ENCODE measurements at regions not wholly inside any gene's neighbourhood (a gene's known extent, or its start where the extent isn't known, plus 50 kb on each side); places are given as distances from the start of the nearest gene placed in this dataset.

DNA sequence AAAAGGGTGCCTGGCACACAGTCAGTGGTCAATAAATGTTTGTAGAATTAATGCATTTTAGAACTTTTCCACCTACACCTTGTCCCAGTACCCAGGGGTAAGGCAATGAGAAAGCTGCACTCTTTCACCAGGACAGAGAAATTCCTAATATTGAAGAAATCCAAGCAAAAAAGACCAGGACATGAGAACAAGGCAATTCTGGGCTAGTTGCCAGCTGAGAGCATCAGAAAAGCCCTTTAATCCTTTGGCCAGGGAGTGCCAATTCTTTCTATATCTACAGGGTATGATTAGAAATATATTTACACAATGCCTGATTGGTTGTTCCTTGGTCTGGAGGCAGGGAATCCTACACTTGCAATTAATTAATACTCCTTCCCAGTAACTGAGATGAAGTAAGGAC is 492.4 kb upstream of the NFIA start:
- DNase-seq (ENCODE audit: low read depth in 2 of 2): no peak

- DNase-seq (ENCODE audit: low read depth in 2 of 2): no peak
Observed at GRCh38 chr1:60589046-60589748, 493.2 kb upstream of the NFIA start.

- DNase-seq (ENCODE audit: low read depth in 2 of 2): no peak
Observed at GRCh38 chr1:60584371-60584770, 498.0 kb upstream of the NFIA start.

DNA sequence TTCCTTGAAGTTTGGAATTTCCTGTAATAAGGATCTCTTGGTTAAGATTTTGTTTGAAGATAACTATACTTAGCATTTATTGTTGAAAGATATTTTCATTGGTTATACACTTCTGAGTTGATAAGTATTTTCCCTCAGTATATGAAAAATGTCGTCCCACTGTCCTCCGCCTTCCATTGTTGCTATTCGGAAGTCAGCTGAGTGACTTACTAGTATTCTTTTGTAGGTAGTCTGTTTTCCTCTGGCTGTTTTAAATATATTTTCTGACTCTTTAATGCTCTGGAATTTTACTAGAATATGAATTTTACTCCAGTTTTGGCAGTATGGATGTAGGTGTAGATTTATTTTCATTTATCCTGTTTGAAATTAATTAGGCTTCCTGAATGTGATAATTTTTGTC is 498.7 kb upstream of the NFIA start:
- DNase-seq (ENCODE audit: low read depth in 2 of 2): no peak

DNA sequence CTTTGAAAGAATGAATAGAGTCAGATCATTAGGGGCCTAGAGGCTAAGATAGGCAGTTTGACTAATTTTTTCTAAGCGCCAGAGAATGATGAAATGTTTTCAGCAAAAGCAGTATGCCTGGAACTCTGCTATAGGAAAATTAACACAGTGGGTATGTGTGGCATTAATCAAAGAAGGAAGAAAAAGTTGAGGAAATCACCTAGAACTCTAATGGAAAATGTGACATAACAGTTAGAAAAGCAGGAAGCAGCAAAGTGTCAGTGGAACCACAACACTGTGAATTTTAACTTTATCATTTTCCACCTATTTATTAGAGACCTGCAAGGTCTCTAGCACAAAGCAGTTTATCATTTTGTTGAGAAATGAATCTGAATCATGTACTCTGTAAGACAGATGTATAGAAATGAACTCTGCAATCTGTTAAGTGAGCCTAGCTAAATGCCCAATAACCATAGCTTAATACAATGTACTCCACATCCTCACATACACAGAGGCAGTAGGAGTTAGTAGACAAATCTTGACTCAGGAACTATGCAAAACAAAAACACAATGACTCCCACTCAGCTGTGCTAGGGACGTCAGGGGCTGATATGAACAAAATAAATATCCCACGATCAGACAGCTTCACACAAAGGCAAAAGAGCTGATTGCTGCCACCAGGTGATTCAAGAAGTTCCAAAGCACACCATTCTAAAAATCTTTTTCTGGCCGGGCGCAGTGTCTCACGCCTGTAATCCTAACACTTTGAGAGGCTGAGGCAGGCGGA is 500.7 kb upstream of the NFIA start:
- DNase-seq (ENCODE audit: low read depth in 2 of 2): no peak

DNA sequence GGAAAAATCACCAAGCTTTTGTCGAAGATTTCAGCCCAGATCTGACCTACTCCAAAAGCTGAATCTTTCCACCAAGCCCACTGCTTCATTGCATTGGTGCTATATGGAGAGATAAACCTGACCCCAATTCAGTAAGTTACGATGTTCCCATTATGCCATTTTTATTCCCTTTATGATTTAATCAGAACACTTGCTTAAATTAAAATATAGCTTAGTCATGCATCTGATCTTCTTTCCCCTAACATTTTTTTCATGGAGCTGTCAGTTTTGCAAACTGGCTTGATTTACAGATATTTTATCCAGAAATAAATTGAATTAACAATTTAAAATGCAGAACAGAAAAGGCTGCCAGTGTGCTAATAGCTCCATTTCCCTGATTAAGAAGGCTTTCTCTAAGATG is 503.5 kb upstream of the C1orf87 start:
- no peak for DNase-seq (ENCODE audit: low read depth in 2 of 2)

DNA sequence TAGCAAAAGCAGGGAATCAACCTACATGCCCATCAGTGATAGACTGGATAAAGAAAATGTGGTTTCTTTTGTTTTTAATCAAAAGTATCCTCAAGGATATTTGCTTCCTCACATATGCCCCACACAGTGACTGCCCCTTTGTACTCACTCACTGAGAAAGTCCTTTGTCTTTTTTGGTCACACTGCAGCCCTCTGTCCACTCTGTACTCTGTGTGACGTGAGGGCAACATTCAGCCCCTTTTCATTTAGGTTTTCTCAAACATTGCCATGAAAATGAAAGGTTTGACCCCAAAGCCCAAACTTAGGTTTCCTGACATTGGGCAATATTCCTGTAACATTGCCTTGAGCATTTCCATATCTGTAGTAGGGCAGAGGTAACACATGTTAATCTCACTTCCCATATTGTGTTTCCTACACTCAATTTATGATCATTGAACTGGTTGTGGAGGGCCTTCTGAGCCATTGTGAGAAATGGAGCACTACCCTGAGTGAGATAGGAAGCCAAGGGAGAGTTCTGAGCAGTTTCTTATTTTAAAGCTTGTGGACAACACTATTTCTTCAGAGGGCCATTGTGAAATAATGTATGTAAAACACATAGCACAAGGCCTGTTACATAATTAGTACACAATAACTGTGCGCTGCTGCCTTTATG is 501.9 kb upstream of the C1orf87 start:
- no peak for DNase-seq (ENCODE audit: low read depth in 2 of 2)

GRCh38 chr1:60573726-60574409 is 500.3 kb upstream of the C1orf87 start:
- DNase-seq (ENCODE audit: low read depth in 2 of 2): no peak

DNA sequence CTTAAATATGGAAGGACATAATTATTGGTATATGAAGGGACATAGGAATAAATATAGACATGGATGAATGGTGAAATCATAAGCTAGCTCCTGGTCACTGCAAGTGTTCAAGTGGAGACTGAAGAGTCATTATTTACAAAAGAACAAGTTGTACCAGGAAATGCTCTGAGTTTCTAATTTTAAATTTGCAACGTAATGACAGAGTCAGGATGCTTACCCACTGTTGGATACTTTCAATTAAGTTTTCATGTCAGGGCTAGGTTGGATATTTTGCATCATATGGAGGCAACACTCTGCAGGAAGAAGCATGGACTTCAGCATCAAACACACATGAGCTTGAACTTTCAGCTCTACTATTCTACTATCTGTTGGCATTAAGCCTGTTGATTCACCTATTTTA is 499.6 kb upstream of the C1orf87 start:
- DNase-seq (ENCODE audit: low read depth in 2 of 2): no peak

DNA sequence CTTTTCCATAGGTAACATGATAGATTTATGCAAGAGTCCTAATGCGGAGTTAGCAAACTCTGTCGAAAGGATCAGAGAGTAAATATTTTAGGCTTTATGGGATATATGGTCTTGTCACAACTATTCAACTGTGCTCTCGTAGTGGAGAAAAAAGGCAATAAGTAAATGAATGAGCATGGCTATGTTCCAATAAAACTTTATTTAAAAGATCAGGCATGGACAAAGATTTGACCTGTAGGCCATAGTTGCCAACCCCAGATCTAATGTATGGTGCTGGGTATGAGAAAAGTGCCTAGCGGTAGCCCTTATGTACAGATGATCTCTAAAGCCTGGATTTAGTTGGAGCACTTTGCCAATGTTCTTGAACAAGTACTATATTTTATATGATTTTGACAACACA is 498.8 kb upstream of the C1orf87 start:
- no peak for DNase-seq (ENCODE audit: low read depth in 2 of 2)

DNA sequence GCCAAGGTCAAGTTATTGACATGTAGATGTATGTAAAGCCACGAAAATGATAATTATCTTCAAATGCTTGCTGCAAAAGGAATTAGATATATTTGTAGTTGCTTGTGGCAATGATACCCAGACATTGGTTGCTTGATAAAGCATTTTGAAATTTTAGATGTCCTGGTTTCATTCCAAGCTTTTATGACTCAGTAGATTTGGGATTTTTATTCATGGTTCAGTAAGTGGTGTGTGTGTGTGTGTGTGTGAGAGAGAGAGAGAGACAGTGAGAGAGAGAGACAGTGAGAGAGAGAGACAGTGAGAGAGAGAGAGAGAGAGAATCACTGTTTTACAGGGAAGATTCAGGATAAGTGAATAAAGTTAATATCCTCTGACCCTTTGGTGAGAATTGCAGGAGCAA is 498.2 kb upstream of the C1orf87 start:
- DNase-seq (ENCODE audit: low read depth in 2 of 2): no peak

DNA sequence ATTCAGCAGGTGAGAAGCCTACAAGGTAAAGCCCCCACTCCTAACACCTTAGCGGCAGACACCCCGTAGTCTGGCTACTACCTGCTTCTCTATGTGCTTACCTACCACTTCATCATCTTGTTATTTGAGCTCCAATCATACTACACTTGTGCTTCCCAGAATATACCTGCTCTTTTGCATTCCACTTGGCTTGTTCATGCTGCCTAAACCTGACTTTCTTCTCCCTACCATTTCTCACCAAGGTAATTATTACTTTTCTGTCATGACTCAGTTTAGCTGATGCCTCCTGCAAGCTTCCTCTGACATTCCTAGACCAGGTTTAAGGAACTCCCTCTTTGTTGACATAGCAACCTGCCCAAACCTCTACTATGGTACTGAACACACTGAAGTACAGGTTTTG is 495.6 kb upstream of the C1orf87 start:
- no peak for DNase-seq (ENCODE audit: low read depth in 2 of 2)

- DNase-seq (ENCODE audit: low read depth in 2 of 2): no peak
Observed at GRCh38 chr1:60567256-60567655, 493.7 kb upstream of the C1orf87 start.

- DNase-seq (ENCODE audit: low read depth in 2 of 2): no peak
Observed at GRCh38 chr1:60564916-60565750, 491.6 kb upstream of the C1orf87 start.

DNA sequence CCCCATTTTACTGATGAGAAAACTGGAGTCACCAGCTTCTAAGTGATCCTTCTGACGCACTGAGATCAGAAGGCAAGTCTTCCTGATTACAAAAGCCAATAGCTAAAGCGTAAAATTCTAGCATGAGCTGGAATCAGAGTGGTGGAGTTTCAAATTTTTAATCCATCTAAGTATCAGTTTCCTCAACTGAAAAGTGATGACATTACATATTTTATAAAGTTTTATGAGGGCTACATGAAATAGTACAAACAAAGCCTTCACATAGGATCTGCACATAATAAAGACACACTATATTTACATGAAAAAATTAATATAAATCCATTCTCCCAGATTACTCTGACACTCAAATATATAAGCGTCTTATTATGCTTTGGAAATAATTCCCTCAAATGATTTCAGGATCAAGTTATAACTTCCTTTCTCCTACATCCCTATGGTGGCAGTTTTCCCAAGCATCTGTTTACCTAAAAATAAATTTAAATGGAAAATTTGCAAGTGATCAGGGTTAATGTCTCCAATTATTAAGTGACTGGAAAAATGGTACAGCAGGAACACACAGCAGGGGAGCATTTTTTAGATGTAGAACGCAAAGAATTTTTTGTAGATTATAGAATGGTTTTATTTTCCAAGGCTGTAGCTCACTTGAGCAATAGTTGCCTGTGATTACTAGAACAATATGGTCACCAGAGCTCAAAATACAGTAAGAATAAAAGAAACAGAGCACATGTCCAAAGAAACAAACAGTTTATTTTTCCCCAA is 490.4 kb upstream of the C1orf87 start:
- no peak for DNase-seq (ENCODE audit: low read depth in 2 of 2)

- DNase-seq (ENCODE audit: low read depth in 2 of 2): no peak
Observed at GRCh38 chr1:60562740-60563139, 489.2 kb upstream of the C1orf87 start.

GRCh38 chr1:60560701-60561100 is 487.1 kb upstream of the C1orf87 start:
- DNase-seq (ENCODE audit: low read depth in 2 of 2): no peak

DNA sequence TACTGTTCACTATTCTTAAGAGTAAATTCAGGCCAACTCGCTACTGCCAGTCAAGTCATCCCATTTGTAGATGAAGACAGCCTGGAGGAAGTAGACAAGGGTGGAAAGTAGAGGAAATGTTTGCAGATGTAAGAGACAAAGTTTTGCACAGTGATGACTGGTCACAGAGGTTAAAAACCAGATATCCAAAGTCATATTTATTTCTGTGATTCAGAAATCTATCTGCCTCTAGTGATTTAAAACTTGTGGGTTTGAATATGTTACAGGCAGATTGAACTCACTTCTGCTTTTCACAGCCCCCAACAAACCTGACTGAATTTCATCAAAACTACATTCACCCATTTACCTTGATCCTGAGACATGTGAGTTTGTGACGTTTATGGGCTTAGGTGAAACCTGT is 484.7 kb upstream of the C1orf87 start:
- DNase-seq (ENCODE audit: low read depth in 2 of 2): no peak

DNA sequence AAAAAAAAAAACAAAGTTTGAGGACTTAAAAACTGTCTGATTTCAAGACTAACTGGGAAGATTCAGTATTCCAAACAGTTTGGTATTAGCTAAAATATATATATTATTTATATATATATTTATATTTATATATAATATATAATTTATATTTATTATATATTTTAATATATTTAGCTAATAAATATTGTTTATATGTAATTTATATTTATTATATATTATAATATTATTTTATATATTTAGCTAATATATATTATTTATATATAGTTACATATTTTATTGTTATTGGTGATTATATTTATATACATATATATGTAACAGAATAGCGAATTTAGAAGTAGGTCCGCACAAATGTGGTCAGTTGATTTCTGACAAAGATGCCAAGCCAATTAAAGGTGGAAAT is 480.2 kb upstream of the C1orf87 start:
- no peak for DNase-seq (ENCODE audit: low read depth in 2 of 2)

- no peak for DNase-seq (ENCODE audit: low read depth in 2 of 2)
Observed at GRCh38 chr1:60547821-60548220, 474.3 kb upstream of the C1orf87 start.

Data from stimulated activated CD4-positive, alpha-beta T cell treated with anti-CD3 and anti-CD28 coated beads, Interleukin-1b, Interleukin-23, amount 100 ng/mL, for 4 hours (primary cell).